GM18517 (cell line): ENCODE measurements at regions not wholly inside any gene's neighbourhood (a gene's known extent, or its start where the extent isn't known, plus 50 kb on each side); places are given as distances from the start of the nearest gene placed in this dataset.

Experiments
- ATAC-seq: cut with Tn5 transposase; IDR thresholded peaks from one replicate; pipeline ENCODE4 v1.9.1; 2021; ENCODE audit warnings: mild to moderate bottlenecking, moderate library complexity; ENCODE audit not compliant: unreplicated experiment

DNA sequence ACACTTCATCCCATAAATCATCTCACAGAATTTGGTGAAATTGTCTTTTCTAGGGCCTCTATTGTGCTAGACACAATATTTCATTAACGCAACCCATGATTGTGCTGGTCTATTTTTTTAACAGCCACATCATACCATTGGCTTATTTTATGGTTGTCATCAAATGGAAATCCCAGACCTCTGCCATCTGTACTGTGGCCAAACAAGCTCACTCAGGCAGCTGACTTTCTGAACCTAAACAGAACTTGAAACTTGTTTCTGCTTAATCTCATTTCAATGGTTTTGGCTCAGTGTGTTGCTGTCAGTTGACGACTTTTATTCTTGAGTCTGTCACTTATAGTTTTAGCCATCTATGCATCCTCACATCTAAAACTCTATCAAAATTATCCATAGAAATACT is 111.8 kb downstream of the HAO1 start:
- ATAC-seq, result no peak

GRCh38 chr20:7829031-7829430 is 111.2 kb downstream of the HAO1 start:
- no peak for ATAC-seq

DNA sequence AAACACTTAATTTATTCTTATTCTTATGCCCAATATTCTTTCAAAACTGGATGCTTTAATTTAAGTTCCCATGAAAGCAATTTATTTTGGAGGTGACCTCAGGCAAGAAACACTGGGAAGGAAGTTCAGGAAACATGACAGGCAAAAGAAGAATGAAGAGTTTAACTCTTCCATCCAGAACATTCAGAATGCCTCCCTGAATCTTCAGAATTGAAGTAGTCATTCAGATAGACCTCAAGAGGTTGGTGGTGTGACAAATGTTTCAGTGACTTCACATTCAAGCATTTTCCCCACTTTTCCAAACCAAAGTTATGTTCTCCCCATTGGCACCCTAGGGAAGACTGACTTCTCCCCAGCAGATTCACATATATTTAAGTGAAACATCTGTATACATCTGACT is 110.5 kb downstream of the HAO1 start:
- ATAC-seq, result no peak
